WTC11 (cell line): ENCODE measurements at regions not wholly inside any gene's neighbourhood (a gene's known extent, or its start where the extent isn't known, plus 50 kb on each side); places are given as distances from the start of the nearest gene placed in this dataset.

Experiments
- ATAC-seq: fragments of 200-7000 bp; cut with Tn5 transposase; 2 replicates; pipeline ENCODE4 v1.10.0; 2021; ENCODE audit warnings: mild to moderate bottlenecking, moderate library complexity
- CTCF ChIA-PET: fragments of 300-600 bp; sonication (Branson Sonifier 250); formaldehyde crosslinking; loops from one replicate; lab custom pipeline; 2021; ENCODE audit warnings: antibody characterized with exemption; lab: Charles Lee
- POLR2A ChIA-PET: fragments of 350-600 bp; sonication (Branson Sonifier 250); formaldehyde crosslinking; loops from one replicate; lab custom pipeline; 2021; ENCODE audit warnings: antibody characterized with exemption; lab: Charles Lee
- DNase-seq: peaks from one replicate; pipeline ENCODE4 v3.0.0; 2021; ENCODE audit warnings: low spot score
- H3K27ac Mint-ChIP-seq: 2 replicates; pipeline ENCODE4 v1.8.0; 2021; ENCODE audit warnings: mixed read lengths
- H3K27me3 Mint-ChIP-seq: 2 replicates; pipeline ENCODE4 v1.8.0; 2021; ENCODE audit warnings: low read depth, mild to moderate bottlenecking, moderate library complexity, mixed read lengths
- H3K36me3 Mint-ChIP-seq: 2 replicates; pipeline ENCODE4 v1.8.0; 2021; ENCODE audit warnings: mixed read lengths
- H3K4me1 Mint-ChIP-seq: 2 replicates; pipeline ENCODE4 v1.8.0; 2022; ENCODE audit warnings: mixed read lengths
- H3K4me3 Mint-ChIP-seq: 2 replicates; pipeline ENCODE4 v1.8.0; 2021; ENCODE audit warnings: mild to moderate bottlenecking, moderate library complexity, mixed read lengths
- H3K9me3 Mint-ChIP-seq: 2 replicates; pipeline ENCODE4 v1.8.0; 2021; ENCODE audit warnings: mixed read lengths
- ESRRA ChIP-seq: sonication (generic); formaldehyde crosslinking; IDR thresholded peaks from 2 replicates; pipeline ENCODE4 v1.8.1; 2022; ENCODE audit warnings: mild to moderate bottlenecking, missing genetic modification reagents, borderline replicate concordance
- FOXK1 ChIP-seq: sonication (generic); formaldehyde crosslinking; IDR thresholded peaks from 2 replicates; pipeline ENCODE4 v1.8.0; 2022; ENCODE audit warnings: mild to moderate bottlenecking, moderate library complexity, missing genetic modification reagents
- GTF2I ChIP-seq: fragments of 250-450 bp; sonication (Bioruptor Pico); conservative IDR thresholded peaks from 2 replicates; pipeline ENCODE4 v1.4.0; 2021; ENCODE audit warnings: mild to moderate bottlenecking
- IRF2 ChIP-seq: sonication (generic); formaldehyde crosslinking; IDR thresholded peaks from 2 replicates; pipeline ENCODE4 v1.8.0; 2022; ENCODE audit warnings: low read depth, missing genetic modification reagents, borderline replicate concordance
- KAT7 ChIP-seq: sonication (generic); formaldehyde crosslinking; IDR thresholded peaks from 2 replicates; pipeline ENCODE4 v1.8.1; 2023; ENCODE audit warnings: missing genetic modification reagents, mild to moderate bottlenecking, borderline replicate concordance
- NFATC4 ChIP-seq: fragments of 250-450 bp; sonication (Bioruptor Pico); IDR thresholded peaks from 2 replicates; pipeline ENCODE4 v1.9.0; 2021; ENCODE audit warnings: mild to moderate bottlenecking
- NR2C2 ChIP-seq: sonication (generic); formaldehyde crosslinking; IDR thresholded peaks from 2 replicates; pipeline ENCODE4 v1.8.0; 2022; ENCODE audit warnings: mild to moderate bottlenecking, missing genetic modification reagents
- SOX15 ChIP-seq: fragments of 250-450 bp; sonication (Bioruptor Pico); IDR thresholded peaks from 2 replicates; pipeline ENCODE4 v1.9.0; 2021; ENCODE audit warnings: mild to moderate bottlenecking
- TEAD4 ChIP-seq: sonication (generic); formaldehyde crosslinking; IDR thresholded peaks from 2 replicates; pipeline ENCODE4 v1.8.0; 2022; ENCODE audit warnings: mild to moderate bottlenecking, missing genetic modification reagents
- TP53 ChIP-seq: sonication (generic); formaldehyde crosslinking; IDR thresholded peaks from 2 replicates; pipeline ENCODE4 v1.8.1; 2023; ENCODE audit warnings: mild to moderate bottlenecking, missing genetic modification reagents
- ZBTB21 ChIP-seq: sonication (generic); formaldehyde crosslinking; IDR thresholded peaks from 2 replicates; pipeline ENCODE4 v1.8.1; 2023; ENCODE audit warnings: mild to moderate bottlenecking, missing genetic modification reagents, borderline replicate concordance
- ZNF671 ChIP-seq: fragments of 250-450 bp; sonication (Bioruptor Pico); IDR thresholded peaks from 2 replicates; pipeline ENCODE4 v1.8.0; 2021; ENCODE audit warnings: mild to moderate bottlenecking
- TF ChIP-seq, protein P1 (sequence below): sonication (generic); formaldehyde crosslinking; IDR thresholded peaks from 2 replicates; pipeline ENCODE4 v1.8.1; 2023; ENCODE audit warnings: mild to moderate bottlenecking, missing genetic modification reagents
- TF ChIP-seq, protein P2 (sequence below): sonication (generic); formaldehyde crosslinking; IDR thresholded peaks from 2 replicates; pipeline ENCODE4 v1.8.1; 2022; ENCODE audit warnings: mild to moderate bottlenecking, missing genetic modification reagents, moderate library complexity, borderline replicate concordance
- TF ChIP-seq, protein P3 (sequence below): fragments of 250-450 bp; sonication (Bioruptor Pico); IDR thresholded peaks from 2 replicates; pipeline ENCODE4 v1.9.0; 2021; ENCODE audit warnings: moderate library complexity, mild to moderate bottlenecking, inconsistent platforms, borderline replicate concordance
- TF ChIP-seq, protein P4 (sequence below): sonication (generic); formaldehyde crosslinking; IDR thresholded peaks from 2 replicates; pipeline ENCODE4 v1.8.0; 2022; ENCODE audit warnings: mild to moderate bottlenecking, missing genetic modification reagents
- TF ChIP-seq, protein P5 (sequence below): fragments of 250-450 bp; sonication (Bioruptor Pico); IDR thresholded peaks from 2 replicates; pipeline ENCODE4 v1.8.0; 2021; ENCODE audit warnings: mild to moderate bottlenecking
- TF ChIP-seq, protein P6 (sequence below): sonication (generic); formaldehyde crosslinking; conservative IDR thresholded peaks from 2 replicates; pipeline ENCODE4 v1.8.1; 2022; ENCODE audit warnings: mild to moderate bottlenecking, missing genetic modification reagents
- TF ChIP-seq, protein P7 (sequence below): fragments of 250-450 bp; sonication (Bioruptor Pico); IDR thresholded peaks from 2 replicates; pipeline ENCODE4 v1.9.0; 2021; ENCODE audit warnings: mild to moderate bottlenecking
- TF ChIP-seq, protein P8 (sequence below): sonication (generic); formaldehyde crosslinking; IDR thresholded peaks from 2 replicates; pipeline ENCODE4 v1.8.0; 2022; ENCODE audit warnings: mild to moderate bottlenecking, missing genetic modification reagents
- TF ChIP-seq, protein P9 (sequence below): sonication (generic); formaldehyde crosslinking; IDR thresholded peaks from 2 replicates; pipeline ENCODE4 v1.8.1; 2023; ENCODE audit warnings: mild to moderate bottlenecking, missing genetic modification reagents, borderline replicate concordance
- TF ChIP-seq, protein P10 (sequence below): sonication (generic); formaldehyde crosslinking; IDR thresholded peaks from 2 replicates; pipeline ENCODE4 v1.8.1; 2023; ENCODE audit warnings: mild to moderate bottlenecking, missing genetic modification reagents, moderate library complexity

DNA sequence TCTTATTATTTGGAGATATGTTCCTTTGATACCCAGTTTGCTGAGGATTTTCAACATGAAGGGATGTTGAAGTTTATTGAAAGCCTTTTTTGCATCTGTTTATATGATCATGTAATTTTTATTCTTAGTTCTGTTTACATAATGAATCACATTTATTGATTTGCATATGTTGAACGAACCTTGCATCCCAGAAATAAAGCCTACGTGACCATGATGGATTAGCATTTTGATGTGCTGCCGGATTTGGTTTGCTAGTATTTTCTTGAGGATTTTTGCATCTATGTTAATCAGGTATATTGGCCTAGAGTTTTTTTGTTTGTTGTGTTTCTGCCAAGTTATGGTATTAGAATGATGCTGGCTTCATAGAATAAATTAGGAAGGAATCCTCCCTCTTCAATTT, 161.4 kb upstream of the ITGA1 start:
- DNase-seq (no peak), ATAC-seq (no peak)
- no peaks in the 10 kb centered on the region for H3K36me3 Mint-ChIP-seq
- POLR2A ChIA-PET, result no interaction called here
- no peak overlapping the region for H3K4me3 Mint-ChIP-seq
- CTCF ChIA-PET, result no interaction called here
- no peak for TF ChIP-seq ESRRA (CRISPR knock-in tag)
- no peak for TF ChIP-seq TEAD4 (CRISPR knock-in tag)
- no peak for TF ChIP-seq IRF2 (CRISPR knock-in tag)
- no peak for TF ChIP-seq ZBTB21 (CRISPR knock-in tag)
- TF ChIP-seq, protein P1, sequence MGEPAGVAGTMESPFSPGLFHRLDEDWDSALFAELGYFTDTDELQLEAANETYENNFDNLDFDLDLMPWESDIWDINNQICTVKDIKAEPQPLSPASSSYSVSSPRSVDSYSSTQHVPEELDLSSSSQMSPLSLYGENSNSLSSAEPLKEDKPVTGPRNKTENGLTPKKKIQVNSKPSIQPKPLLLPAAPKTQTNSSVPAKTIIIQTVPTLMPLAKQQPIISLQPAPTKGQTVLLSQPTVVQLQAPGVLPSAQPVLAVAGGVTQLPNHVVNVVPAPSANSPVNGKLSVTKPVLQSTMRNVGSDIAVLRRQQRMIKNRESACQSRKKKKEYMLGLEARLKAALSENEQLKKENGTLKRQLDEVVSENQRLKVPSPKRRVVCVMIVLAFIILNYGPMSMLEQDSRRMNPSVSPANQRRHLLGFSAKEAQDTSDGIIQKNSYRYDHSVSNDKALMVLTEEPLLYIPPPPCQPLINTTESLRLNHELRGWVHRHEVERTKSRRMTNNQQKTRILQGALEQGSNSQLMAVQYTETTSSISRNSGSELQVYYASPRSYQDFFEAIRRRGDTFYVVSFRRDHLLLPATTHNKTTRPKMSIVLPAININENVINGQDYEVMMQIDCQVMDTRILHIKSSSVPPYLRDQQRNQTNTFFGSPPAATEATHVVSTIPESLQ (CRISPR knock-in tag), result no peak
- TF ChIP-seq SOX15 (CRISPR knock-in tag), result no peak
- H3K4me1 Mint-ChIP-seq, result no peaks in the 10 kb centered on the region
- no peaks in the 10 kb centered on the region for H3K27me3 Mint-ChIP-seq
- H3K9me3 Mint-ChIP-seq, result peaks cover 15% of the 10 kb centered on the region
- H3K27ac Mint-ChIP-seq, result no peak overlapping the region

DNA sequence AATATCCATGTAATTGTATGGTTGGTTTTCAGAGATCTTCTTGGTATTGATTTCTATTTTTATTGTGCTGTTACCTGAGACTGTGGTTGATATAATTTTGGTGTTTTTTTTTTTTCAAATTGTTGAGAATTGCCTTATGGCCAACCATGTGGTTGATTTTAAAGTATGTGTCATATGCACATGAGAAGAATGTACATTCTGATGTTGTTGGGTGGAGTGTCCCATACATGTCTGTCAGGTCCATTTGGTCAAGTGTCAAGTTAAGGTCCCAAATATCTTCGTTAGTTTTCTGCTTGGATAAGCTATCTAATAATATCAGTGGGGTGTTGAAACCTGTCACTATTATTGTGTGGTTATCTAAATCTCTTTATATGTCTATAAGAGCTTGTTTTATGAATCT, 160.0 kb upstream of the ITGA1 start:
- ATAC-seq, result no peak
- Mint-ChIP-seq H3K27ac (no peak overlapping the region), H3K27me3 (no peaks in the 10 kb centered on the region), H3K36me3 (no peaks in the 10 kb centered on the region), H3K4me1 (no peaks in the 10 kb centered on the region), H3K4me3 (no peak overlapping the region), H3K9me3 (peaks cover 19% of the 10 kb centered on the region)
- DNase-seq, result no peak
- ChIA-PET CTCF (no interaction called here), POLR2A (no interaction called here)
- TF ChIP-seq KAT7 (CRISPR knock-in tag) (no peak), NFATC4 (CRISPR knock-in tag) (no peak), TP53 (CRISPR knock-in tag) (no peak), FOXK1 (CRISPR knock-in tag) (no peak), NR2C2 (no peak), GTF2I (CRISPR knock-in tag) (no peak), ZNF671 (CRISPR knock-in tag) (no peak)
- TF ChIP-seq, protein P2, sequence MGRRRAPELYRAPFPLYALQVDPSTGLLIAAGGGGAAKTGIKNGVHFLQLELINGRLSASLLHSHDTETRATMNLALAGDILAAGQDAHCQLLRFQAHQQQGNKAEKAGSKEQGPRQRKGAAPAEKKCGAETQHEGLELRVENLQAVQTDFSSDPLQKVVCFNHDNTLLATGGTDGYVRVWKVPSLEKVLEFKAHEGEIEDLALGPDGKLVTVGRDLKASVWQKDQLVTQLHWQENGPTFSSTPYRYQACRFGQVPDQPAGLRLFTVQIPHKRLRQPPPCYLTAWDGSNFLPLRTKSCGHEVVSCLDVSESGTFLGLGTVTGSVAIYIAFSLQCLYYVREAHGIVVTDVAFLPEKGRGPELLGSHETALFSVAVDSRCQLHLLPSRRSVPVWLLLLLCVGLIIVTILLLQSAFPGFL, result no peak
- TF ChIP-seq, protein P3, sequence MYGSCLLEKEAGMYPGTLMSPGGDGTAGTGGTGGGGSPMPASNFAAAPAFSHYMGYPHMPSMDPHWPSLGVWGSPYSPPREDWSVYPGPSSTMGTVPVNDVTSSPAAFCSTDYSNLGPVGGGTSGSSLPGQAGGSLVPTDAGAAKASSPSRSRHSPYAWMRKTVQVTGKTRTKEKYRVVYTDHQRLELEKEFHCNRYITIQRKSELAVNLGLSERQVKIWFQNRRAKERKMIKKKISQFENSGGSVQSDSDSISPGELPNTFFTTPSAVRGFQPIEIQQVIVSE, result no peak
- TF ChIP-seq, protein P4, sequence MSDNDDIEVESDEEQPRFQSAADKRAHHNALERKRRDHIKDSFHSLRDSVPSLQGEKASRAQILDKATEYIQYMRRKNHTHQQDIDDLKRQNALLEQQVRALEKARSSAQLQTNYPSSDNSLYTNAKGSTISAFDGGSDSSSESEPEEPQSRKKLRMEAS (CRISPR knock-in tag), result no peak
- TF ChIP-seq, protein P5, sequence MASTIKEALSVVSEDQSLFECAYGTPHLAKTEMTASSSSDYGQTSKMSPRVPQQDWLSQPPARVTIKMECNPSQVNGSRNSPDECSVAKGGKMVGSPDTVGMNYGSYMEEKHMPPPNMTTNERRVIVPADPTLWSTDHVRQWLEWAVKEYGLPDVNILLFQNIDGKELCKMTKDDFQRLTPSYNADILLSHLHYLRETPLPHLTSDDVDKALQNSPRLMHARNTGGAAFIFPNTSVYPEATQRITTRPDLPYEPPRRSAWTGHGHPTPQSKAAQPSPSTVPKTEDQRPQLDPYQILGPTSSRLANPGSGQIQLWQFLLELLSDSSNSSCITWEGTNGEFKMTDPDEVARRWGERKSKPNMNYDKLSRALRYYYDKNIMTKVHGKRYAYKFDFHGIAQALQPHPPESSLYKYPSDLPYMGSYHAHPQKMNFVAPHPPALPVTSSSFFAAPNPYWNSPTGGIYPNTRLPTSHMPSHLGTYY (CRISPR knock-in tag), result no peak
- TF ChIP-seq, protein P6, sequence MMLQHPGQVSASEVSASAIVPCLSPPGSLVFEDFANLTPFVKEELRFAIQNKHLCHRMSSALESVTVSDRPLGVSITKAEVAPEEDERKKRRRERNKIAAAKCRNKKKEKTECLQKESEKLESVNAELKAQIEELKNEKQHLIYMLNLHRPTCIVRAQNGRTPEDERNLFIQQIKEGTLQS (CRISPR knock-in tag), result no peak
- TF ChIP-seq, protein P7, sequence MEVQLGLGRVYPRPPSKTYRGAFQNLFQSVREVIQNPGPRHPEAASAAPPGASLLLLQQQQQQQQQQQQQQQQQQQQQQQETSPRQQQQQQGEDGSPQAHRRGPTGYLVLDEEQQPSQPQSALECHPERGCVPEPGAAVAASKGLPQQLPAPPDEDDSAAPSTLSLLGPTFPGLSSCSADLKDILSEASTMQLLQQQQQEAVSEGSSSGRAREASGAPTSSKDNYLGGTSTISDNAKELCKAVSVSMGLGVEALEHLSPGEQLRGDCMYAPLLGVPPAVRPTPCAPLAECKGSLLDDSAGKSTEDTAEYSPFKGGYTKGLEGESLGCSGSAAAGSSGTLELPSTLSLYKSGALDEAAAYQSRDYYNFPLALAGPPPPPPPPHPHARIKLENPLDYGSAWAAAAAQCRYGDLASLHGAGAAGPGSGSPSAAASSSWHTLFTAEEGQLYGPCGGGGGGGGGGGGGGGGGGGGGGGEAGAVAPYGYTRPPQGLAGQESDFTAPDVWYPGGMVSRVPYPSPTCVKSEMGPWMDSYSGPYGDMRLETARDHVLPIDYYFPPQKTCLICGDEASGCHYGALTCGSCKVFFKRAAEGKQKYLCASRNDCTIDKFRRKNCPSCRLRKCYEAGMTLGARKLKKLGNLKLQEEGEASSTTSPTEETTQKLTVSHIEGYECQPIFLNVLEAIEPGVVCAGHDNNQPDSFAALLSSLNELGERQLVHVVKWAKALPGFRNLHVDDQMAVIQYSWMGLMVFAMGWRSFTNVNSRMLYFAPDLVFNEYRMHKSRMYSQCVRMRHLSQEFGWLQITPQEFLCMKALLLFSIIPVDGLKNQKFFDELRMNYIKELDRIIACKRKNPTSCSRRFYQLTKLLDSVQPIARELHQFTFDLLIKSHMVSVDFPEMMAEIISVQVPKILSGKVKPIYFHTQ (CRISPR knock-in tag), result no peak
- TF ChIP-seq, protein P8, sequence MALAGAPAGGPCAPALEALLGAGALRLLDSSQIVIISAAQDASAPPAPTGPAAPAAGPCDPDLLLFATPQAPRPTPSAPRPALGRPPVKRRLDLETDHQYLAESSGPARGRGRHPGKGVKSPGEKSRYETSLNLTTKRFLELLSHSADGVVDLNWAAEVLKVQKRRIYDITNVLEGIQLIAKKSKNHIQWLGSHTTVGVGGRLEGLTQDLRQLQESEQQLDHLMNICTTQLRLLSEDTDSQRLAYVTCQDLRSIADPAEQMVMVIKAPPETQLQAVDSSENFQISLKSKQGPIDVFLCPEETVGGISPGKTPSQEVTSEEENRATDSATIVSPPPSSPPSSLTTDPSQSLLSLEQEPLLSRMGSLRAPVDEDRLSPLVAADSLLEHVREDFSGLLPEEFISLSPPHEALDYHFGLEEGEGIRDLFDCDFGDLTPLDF (CRISPR knock-in tag), result no peak
- TF ChIP-seq, protein P9, sequence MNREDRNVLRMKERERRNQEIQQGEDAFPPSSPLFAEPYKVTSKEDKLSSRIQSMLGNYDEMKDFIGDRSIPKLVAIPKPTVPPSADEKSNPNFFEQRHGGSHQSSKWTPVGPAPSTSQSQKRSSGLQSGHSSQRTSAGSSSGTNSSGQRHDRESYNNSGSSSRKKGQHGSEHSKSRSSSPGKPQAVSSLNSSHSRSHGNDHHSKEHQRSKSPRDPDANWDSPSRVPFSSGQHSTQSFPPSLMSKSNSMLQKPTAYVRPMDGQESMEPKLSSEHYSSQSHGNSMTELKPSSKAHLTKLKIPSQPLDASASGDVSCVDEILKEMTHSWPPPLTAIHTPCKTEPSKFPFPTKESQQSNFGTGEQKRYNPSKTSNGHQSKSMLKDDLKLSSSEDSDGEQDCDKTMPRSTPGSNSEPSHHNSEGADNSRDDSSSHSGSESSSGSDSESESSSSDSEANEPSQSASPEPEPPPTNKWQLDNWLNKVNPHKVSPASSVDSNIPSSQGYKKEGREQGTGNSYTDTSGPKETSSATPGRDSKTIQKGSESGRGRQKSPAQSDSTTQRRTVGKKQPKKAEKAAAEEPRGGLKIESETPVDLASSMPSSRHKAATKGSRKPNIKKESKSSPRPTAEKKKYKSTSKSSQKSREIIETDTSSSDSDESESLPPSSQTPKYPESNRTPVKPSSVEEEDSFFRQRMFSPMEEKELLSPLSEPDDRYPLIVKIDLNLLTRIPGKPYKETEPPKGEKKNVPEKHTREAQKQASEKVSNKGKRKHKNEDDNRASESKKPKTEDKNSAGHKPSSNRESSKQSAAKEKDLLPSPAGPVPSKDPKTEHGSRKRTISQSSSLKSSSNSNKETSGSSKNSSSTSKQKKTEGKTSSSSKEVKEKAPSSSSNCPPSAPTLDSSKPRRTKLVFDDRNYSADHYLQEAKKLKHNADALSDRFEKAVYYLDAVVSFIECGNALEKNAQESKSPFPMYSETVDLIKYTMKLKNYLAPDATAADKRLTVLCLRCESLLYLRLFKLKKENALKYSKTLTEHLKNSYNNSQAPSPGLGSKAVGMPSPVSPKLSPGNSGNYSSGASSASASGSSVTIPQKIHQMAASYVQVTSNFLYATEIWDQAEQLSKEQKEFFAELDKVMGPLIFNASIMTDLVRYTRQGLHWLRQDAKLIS (CRISPR knock-in tag), result no peak
- TF ChIP-seq, protein P10, sequence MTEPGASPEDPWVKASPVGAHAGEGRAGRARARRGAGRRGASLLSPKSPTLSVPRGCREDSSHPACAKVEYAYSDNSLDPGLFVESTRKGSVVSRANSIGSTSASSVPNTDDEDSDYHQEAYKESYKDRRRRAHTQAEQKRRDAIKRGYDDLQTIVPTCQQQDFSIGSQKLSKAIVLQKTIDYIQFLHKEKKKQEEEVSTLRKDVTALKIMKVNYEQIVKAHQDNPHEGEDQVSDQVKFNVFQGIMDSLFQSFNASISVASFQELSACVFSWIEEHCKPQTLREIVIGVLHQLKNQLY (CRISPR knock-in tag), result no peak
